ENCODE measurements at regions not wholly inside any gene's neighbourhood (a gene's known extent, or its start where the extent isn't known, plus 50 kb on each side); places are given as distances from the start of the nearest gene placed in this dataset.

GRCh38 chr12:93297032-93297431 is 80.7 kb upstream of the NUDT4 start:
- TF ChIP-seq CTCF (conservative IDR thresholded peaks at IDR 0.05; ENCODE audit: low read length) (no peak), EZH2phosphoT487 (IDR thresholded peaks at IDR 0.05; ENCODE audit: borderline replicate concordance) (no peak)
